ENCODE measurements at regions not wholly inside any gene's neighbourhood (a gene's known extent, or its start where the extent isn't known, plus 50 kb on each side); places are given as distances from the start of the nearest gene placed in this dataset.
"Not testable (repeated sequence)": the region's sequence is repeated elsewhere in the genome, so short reads cannot be mapped to it uniquely, and the experiment has no call there.

DNA sequence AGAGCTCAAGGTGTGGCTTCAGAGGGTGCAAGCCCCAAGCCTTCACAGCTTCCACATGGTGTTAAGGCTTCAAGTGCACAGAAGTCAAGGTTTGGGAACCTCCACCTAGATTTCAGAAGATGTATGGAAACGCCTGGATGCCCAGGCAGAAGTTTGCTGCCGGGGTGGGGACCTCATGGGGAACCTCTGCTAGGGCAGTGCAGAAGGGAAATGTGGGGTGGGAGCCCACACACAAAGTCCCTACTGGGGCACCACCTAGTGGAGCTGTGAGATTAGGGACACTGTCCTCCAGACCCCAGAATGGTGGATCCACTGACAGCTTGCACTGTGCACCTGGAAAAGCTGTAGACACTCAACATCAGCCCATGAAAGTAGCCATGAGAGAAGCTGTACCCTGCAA is 99.6 kb upstream of the CLEC14A start:
- not testable (repeated sequence) for DNase-seq (ENCODE audit: low read depth in 2 of 3, low spot score in 2 of 3)

DNA sequence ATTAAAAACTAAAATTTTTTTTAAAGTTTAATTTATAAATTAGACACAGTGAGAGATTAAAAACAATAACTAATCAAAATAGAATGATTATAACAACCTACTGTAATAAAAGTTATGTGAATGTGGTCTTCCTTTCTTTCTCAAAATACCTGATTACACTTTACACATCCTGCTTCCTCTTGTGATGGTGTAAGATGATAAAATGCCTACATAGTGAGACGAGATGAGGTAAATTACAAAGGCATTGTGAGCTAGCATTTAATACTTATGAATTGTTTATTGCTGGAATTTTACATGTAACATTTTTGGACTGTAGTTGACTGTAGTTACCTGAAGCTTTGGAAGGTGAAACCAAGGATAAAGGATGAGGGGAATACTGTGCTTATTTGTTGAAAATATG is 94.2 kb upstream of the CLEC14A start:
- DNase-seq (ENCODE audit: low read depth in 2 of 3, low spot score in 2 of 3) = no peak

DNA sequence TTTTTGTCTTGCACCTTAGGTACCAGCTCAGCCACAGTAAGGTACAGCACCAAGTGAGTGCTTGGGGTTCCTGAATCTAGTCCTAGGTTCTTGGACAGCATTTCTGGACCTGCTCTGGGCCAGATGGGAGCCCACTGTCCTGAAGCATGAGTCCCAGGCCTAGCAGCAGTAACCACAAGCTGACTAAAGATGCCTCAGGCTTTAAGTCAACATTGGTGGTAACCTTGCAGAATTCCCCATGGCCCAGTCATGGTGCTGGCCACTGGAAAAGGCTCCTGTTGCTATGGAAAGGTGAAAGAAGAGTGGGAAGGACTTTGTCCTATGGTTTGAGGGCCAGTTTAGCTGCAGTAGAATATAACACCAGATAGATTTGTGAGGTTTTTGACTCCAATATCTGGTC is 86.9 kb upstream of the CLEC14A start:
- DNase-seq (ENCODE audit: low read depth in 2 of 3, low spot score in 2 of 3) = no peak

DNA sequence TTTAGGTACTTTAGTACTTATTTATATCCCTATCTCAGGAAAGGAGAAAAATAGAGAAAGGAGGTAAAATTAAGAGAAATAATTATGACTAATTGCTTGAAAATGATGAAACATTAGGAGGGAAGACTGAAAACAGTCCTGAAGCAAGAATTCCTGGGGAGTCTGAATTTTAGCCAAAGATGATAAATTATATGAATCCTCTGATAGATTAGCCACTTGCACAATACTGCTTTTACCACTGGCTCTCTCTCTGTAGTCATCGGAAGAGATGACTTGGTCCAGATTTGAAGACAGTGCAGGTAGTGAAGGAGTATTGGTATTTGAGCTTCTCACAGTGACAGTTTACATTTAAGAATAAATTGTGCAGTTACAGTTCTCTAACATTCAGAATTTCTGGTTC is 83.8 kb upstream of the CLEC14A start:
- no peak for DNase-seq (ENCODE audit: low read depth in 2 of 3, low spot score in 2 of 3)

DNA sequence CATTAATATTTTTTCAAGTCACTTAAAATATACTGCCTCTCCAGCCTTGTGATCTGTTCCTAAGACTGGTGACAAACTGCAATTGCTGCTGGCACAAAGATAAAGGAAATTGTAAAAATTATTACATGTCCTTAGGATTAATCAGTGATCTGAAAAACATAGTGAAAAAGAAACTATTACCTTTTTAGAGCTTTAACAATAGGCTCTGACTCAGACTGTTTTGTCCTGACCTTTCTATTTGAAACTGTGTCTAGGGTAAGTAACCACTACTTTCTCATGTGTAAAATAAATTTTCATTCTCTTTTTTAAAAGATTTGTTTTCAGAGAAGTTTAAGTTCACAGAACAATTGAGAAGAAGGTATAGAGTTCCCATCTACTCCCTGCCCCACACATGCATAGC is 80.4 kb upstream of the CLEC14A start:
- no peak for DNase-seq (ENCODE audit: low read depth in 2 of 3, low spot score in 2 of 3)

DNA sequence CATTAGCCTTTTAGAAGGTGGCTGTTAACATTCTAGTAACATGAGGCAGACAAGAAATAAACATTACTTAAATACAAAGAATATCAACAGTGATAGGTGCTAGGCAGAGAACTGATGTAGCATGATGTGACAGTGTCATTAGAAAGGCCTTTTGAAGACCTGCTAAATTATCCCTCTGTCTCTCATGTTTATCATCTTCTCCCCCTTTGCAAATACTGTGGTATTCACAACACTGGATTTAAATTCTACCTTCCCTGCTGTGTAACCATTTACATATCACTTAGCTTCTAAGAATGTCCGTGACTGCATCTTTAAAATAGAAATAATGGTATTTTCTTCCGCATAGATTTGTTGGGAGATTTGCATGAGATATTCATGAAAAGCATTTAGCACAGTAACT is 74.4 kb upstream of the CLEC14A start:
- DNase-seq (ENCODE audit: low read depth in 2 of 3, low spot score in 2 of 3) = no peak

DNA sequence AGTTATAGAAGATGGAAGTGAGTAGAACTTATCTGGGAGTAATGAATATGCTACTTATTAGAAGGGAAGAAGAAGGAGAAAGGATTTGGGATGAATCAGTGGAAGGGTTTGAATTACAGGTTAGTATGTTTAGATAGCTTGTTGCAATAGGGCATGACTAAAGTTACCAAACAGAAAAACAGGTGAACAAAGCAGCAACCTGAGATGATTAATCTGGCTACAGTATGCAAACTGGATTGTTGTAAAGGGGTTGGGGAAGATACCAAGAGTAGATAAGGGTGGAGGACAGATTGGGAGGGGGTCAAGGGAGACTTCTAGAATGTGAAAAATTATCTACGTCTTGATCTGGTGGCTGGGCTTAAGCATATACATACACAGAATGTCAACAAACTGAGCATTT is 73.4 kb upstream of the CLEC14A start:
- DNase-seq (ENCODE audit: low read depth in 2 of 3, low spot score in 2 of 3) = no peak

DNA sequence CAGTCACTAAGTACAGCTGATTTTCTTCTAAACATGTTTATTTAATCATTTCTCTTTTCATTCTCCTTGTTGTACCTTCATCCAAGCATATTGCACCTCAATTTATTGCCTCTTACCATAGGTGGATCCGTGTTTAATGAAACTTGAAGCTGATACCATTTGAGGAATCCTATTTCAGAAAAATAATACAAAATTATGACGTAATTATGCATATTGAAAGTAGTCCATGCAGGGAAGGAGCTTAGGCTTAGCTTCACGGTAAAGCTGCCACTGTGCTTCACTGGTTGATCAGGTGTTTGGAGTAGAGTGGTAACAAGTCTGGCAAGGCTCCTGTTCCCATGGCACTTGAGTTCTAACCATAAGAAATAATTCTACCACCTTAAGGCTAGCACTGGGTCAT is 61.0 kb upstream of the CLEC14A start:
- DNase-seq (ENCODE audit: low read depth in 2 of 3, low spot score in 2 of 3) = no peak

DNA sequence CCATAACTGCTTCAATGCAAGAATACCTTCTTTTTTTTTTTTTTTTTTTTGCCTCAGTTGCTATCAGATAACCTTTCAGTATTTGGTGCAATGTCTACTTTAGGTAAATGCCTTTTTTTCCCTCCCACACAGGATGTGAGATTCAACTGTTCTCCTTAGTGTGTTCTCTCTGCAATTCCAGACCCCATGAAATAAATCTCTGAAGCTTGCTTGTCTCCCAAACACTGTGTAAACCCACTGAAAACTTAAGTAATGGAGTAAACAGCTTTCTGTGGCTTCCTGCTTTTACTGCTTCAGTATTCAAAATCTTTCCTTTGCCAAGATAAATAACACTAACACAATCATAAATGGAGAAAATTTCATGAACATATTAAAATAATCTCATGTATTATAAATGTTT is 55.8 kb upstream of the CLEC14A start:
- no peak for DNase-seq (ENCODE audit: low read depth in 2 of 3, low spot score in 2 of 3)

DNA sequence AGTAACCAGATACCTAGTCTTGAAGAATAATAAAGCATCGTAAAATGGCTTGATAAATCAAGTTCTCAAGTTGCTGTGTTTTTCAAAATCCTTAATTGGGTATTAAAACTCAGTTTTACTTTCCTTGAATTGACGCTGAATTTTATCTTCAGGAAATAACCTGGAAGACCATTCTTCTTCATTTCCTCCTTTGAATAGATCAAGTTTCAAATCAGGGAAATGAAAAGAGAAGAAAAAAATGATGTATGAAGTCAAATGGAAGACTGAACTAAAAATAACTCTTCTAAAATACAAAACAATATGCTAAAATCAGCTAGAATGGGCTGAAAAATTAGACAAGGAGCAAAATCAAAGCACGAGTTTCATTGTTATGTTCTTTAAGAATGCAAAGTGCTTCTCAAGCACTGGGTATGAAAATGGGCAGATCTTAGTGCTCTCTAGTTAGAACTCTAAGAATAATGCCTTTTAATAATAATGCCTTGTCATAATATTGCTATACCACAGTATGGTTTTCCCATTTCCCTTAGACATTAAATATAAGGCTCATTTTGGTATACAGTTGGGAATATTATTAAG is 54.6 kb upstream of the CLEC14A start:
- no peak for DNase-seq (ENCODE audit: low read depth in 2 of 3, low spot score in 2 of 3)

DNA sequence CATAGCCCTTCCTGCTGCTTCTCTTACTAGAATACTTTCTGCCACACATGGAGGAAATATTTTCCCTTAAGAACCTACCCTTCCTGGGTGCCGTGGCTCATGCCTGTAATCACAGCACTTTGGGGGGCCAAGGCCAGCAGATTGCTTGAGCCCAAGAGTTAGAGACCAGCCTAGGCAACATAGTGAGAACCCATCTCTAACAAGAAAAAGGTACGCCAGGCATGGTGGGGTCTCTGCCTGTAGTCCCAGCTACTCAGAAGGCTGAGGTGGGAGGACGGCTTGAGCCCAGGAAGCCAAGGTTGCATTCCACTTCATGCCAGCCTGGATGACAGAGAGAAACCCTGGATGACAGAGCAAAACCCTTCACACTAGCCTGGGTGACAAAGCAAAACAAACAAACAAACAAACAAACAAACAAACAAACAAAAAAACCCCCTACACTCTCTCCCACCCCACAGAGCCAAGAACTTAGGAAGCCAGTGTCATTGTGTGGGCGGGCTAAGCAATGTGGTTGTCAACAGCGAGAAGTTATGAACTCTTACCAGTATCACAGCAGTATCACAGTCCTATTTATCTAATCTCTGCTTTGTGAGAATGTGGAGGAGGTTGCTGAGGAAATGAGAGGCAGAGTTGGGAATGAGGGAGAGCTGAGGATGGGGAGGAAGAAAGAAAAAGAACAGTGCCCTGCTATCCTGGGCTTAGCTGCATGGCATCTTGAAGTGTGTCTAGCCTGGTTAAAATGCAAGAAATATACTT is 53.8 kb upstream of the CLEC14A start:
- DNase-seq (ENCODE audit: low read depth in 2 of 3, low spot score in 2 of 3) = no peak

Data from activated CD8-positive, alpha-beta memory T cell treated with anti-CD3 and anti-CD28 coated beads for 48 hours (primary cell).